ENCODE measurements at regions not wholly inside any gene's neighbourhood (a gene's known extent, or its start where the extent isn't known, plus 50 kb on each side); places are given as distances from the start of the nearest gene placed in this dataset.
"Not testable (repeated sequence)": the region's sequence is repeated elsewhere in the genome, so short reads cannot be mapped to it uniquely, and the experiment has no call there.

DNA sequence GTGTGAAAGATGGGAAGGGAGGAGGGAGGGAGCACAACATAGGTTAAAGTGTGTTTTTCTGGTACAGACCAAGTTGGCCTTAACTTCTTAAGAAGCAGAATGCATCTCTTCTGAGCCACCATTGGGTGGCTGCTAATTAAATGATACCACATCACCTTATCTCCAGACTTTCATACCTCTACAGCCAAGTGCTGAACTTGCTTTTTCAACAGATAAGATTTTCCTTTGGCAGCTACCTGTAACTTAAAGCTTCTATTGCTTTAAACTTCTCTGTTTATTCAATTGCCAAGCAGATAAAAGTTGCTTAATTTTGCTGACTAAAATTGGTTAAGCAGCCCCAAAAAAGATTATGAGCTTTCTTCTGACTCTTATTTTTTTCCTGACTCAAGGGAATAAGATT is 292.4 kb upstream of the SGO1 start:
- H3K4me1 Mint-ChIP-seq = no peaks in the 10 kb centered on the region
- no peak for DNase-seq
- H3K27me3 Mint-ChIP-seq = no peaks in the 10 kb centered on the region
- ChIA-PET CTCF (no interaction called here), POLR2A (no interaction called here)
- no peak overlapping the region for H3K4me3 ChIP-seq (ENCODE audit: low read length)
- no peaks in the 10 kb centered on the region for H3K4me1 ChIP-seq (ENCODE audit: insufficient read depth, low read length)
- H3K9me3 Mint-ChIP-seq = peaks cover 9 to 36% (median 19%) of the 10 kb centered on the region in 5 donors
- H3K27ac ChIP-seq (ENCODE audit: low read depth, low read length) = no peak overlapping the region
- H3K36me3 Mint-ChIP-seq = peaks cover 0 to 4% (median 1%) of the 10 kb centered on the region in 3 donors
- no peaks in the 10 kb centered on the region for H3K27me3 ChIP-seq (ENCODE audit: insufficient read depth, low read length, poor library complexity, severe bottlenecking)
- no peaks in the 10 kb centered on the region for H3K36me3 ChIP-seq (ENCODE audit: insufficient read depth, low read length)
- no peaks in the 10 kb centered on the region for H3K9me3 ChIP-seq (ENCODE audit: low read length)
- H3K4me3 Mint-ChIP-seq = no peak overlapping the region
- no peak overlapping the region for H3K27ac Mint-ChIP-seq

DNA sequence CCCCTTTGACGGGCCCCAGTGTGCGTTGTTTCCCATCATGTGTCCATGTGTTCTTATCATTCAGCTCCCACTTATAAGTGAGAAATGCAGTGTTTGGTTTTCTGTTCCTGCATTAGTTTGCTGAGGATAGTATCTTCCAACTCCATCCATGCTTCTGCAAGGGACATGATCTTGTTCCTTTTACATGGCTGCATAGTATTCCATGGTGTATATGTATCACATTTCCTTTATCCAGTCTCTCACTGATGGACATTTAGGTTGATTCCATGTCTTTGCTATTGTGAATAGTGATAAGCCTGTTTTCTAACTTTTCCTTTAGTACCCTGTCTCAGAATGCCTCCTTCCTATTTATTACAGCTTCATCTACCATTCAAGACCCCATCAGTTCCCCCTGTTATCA is 278.2 kb upstream of the SGO1 start:
- H3K4me3 ChIP-seq (ENCODE audit: low read length); H3K27me3 ChIP-seq (ENCODE audit: insufficient read depth, low read length, poor library complexity, severe bottlenecking); H3K36me3 ChIP-seq (ENCODE audit: insufficient read depth, low read length); CTCF ChIA-PET; H3K4me1 Mint-ChIP-seq; POLR2A ChIA-PET; H3K9me3 ChIP-seq (ENCODE audit: low read length); H3K4me3 Mint-ChIP-seq; DNase-seq; H3K4me1 ChIP-seq (ENCODE audit: insufficient read depth, low read length); H3K27ac Mint-ChIP-seq; H3K27me3 Mint-ChIP-seq; H3K27ac ChIP-seq (ENCODE audit: low read depth, low read length); H3K36me3 Mint-ChIP-seq: not testable (repeated sequence)
- peaks cover 23 to 38% (median 27%) of the 10 kb centered on the region in 5 donors for H3K9me3 Mint-ChIP-seq

DNA sequence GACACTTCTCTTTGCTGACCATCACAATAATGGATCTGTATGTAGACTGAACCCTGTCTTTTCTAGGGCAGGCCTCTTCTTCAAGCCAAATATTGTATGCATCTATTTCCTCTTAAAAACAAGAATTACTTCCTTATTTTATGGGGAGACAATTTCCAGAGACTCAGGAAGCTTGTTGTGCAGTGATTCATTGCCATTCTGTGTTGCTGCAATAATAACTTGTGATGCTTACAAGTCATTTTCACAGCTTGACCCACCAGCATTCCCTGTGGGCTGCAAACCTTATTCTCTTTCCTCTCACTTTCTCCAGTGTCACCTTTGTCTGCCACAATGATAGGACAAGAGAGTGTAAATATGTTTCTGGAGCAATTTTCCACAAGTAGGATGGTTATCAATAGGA is 276.7 kb upstream of the SGO1 start:
- H3K9me3 ChIP-seq (ENCODE audit: low read length) = no peaks in the 10 kb centered on the region
- Mint-ChIP-seq H3K27ac (no peak overlapping the region), H3K9me3 (peaks cover 19 to 42% (median 33%) of the 10 kb centered on the region in 5 donors), H3K4me3 (no peak overlapping the region), H3K4me1 (no peaks in the 10 kb centered on the region), H3K36me3 (peaks cover 0 to 7% (median 7%) of the 10 kb centered on the region in 3 donors), H3K27me3 (peaks cover 0 to 1% of the 10 kb centered on the region in 2 donors)
- POLR2A ChIA-PET = no interaction called here
- no peaks in the 10 kb centered on the region for H3K27me3 ChIP-seq (ENCODE audit: insufficient read depth, low read length, poor library complexity, severe bottlenecking)
- H3K36me3 ChIP-seq (ENCODE audit: insufficient read depth, low read length) = no peaks in the 10 kb centered on the region
- no peak for DNase-seq
- no peaks in the 10 kb centered on the region for H3K4me1 ChIP-seq (ENCODE audit: insufficient read depth, low read length)
- H3K4me3 ChIP-seq (ENCODE audit: low read length) = no peak overlapping the region
- H3K27ac ChIP-seq (ENCODE audit: low read depth, low read length) = no peak overlapping the region
- CTCF ChIA-PET = no interaction called here

DNA sequence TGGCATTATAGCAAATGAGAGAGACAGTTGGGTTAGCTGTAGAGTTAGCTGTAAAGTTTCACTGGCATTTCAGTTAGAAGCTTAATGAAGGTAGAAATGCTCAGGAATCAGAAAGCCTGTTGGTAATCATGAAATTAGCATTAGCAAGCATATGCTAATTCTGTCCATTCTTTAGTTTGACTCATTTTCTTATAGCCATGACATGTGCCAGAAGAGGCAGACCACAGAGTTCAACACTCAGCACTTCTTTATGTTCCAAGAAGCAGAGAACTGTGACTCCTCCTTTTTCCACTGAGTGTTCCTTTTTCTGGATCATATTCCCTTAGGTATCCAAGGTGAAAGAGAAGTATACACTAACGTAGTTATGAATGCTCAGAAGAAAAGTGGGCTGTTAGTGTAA is 276.2 kb upstream of the SGO1 start:
- no peaks in the 10 kb centered on the region for H3K9me3 ChIP-seq (ENCODE audit: low read length)
- Mint-ChIP-seq H3K4me3 (no peak overlapping the region), H3K36me3 (peaks cover 0 to 11% (median 7%) of the 10 kb centered on the region in 3 donors), H3K27ac (no peak overlapping the region), H3K4me1 (no peaks in the 10 kb centered on the region), H3K27me3 (peaks cover 0 to 1% of the 10 kb centered on the region in 2 donors), H3K9me3 (peaks cover 23 to 42% (median 30%) of the 10 kb centered on the region in 5 donors)
- H3K36me3 ChIP-seq (ENCODE audit: insufficient read depth, low read length) = no peaks in the 10 kb centered on the region
- H3K27me3 ChIP-seq (ENCODE audit: insufficient read depth, low read length, poor library complexity, severe bottlenecking) = no peaks in the 10 kb centered on the region
- H3K4me1 ChIP-seq (ENCODE audit: insufficient read depth, low read length) = no peaks in the 10 kb centered on the region
- no peak for DNase-seq
- no peak overlapping the region for H3K27ac ChIP-seq (ENCODE audit: low read depth, low read length)
- H3K4me3 ChIP-seq (ENCODE audit: low read length) = no peak overlapping the region
- ChIA-PET CTCF (no interaction called here), POLR2A (no interaction called here)

DNA sequence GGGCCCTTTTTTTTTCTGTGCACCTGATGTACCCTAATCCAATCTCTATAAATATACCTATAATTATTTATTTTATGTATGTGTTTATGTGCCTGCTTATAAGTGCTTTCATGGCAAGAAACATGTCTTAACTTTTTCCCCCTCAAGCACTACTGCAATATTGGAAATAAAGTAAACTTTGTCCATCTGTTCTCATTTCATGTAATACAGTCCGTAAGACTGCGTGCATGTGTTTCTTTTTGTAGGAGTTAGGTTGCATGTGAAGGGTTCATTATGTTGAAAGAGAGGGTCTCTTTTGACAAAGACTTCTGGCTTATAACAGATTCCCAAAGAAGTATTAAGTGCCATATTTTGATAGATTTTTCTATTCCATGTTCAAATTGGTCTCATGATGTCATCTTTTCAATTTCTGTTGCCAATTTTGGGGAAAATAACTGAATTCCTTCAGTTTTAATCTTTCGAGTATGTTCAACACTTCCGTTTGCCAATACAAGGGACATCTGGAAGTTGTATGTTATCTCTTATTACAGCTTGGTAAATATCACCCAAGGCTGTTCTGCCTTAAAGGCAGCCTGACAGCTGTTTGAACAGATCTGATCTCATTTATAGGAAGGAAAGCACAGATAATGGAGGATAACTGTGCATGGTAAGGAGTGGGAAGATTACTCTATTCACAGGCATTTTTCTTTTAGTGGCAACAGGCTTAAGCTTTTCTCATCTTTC is 273.1 kb upstream of the SGO1 start:
- Mint-ChIP-seq H3K27ac (no peak overlapping the region), H3K4me1 (no peaks in the 10 kb centered on the region), H3K4me3 (no peak overlapping the region), H3K36me3 (peaks cover 0 to 10% (median 7%) of the 10 kb centered on the region in 3 donors), H3K27me3 (peaks cover 0 to 1% of the 10 kb centered on the region in 2 donors), H3K9me3 (peaks cover 22 to 36% (median 26%) of the 10 kb centered on the region in 5 donors)
- CTCF ChIA-PET = no interaction called here
- no peaks in the 10 kb centered on the region for H3K4me1 ChIP-seq (ENCODE audit: insufficient read depth, low read length)
- DNase-seq = no peak
- H3K27me3 ChIP-seq (ENCODE audit: insufficient read depth, low read length, poor library complexity, severe bottlenecking) = no peaks in the 10 kb centered on the region
- no peak overlapping the region for H3K4me3 ChIP-seq (ENCODE audit: low read length)
- POLR2A ChIA-PET = no interaction called here
- no peaks in the 10 kb centered on the region for H3K9me3 ChIP-seq (ENCODE audit: low read length)
- no peaks in the 10 kb centered on the region for H3K36me3 ChIP-seq (ENCODE audit: insufficient read depth, low read length)
- no peak overlapping the region for H3K27ac ChIP-seq (ENCODE audit: low read depth, low read length)

DNA sequence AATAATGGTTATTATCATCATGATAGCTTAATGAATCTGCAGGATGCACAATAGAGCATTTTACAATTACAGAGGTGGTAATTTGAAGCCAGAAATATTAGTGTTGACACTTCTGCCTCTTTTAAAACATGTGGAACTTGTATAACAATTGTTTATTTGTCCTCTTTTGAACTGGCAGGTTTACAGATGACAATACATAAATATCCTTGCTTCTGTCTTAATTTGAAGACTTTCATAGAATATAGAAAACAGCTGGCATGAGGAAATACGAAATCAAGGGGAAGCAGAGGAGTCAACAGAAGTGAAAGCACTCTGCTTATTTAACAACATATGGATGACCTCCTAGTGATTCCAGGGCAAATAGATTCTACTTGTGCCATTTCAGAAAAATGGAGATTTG is 270.5 kb upstream of the SGO1 start:
- Histone ChIP-seq H3K27ac (ENCODE audit: low read depth, low read length) (no peak overlapping the region), H3K4me3 (ENCODE audit: low read length) (no peak overlapping the region), H3K4me1 (ENCODE audit: insufficient read depth, low read length) (no peaks in the 10 kb centered on the region), H3K27me3 (ENCODE audit: insufficient read depth, low read length, poor library complexity, severe bottlenecking) (no peaks in the 10 kb centered on the region), H3K9me3 (ENCODE audit: low read length) (no peaks in the 10 kb centered on the region), H3K36me3 (ENCODE audit: insufficient read depth, low read length) (no peaks in the 10 kb centered on the region)
- Mint-ChIP-seq H3K4me1 (no peaks in the 10 kb centered on the region), H3K27ac (no peak overlapping the region), H3K27me3 (peaks cover 0 to 2% of the 10 kb centered on the region in 2 donors), H3K9me3 (peaks cover 17 to 35% (median 22%) of the 10 kb centered on the region in 5 donors), H3K4me3 (no peak overlapping the region), H3K36me3 (peaks cover 0 to 9% (median 7%) of the 10 kb centered on the region in 3 donors)
- POLR2A ChIA-PET = no interaction called here
- no peak for DNase-seq
- CTCF ChIA-PET = no interaction called here

DNA sequence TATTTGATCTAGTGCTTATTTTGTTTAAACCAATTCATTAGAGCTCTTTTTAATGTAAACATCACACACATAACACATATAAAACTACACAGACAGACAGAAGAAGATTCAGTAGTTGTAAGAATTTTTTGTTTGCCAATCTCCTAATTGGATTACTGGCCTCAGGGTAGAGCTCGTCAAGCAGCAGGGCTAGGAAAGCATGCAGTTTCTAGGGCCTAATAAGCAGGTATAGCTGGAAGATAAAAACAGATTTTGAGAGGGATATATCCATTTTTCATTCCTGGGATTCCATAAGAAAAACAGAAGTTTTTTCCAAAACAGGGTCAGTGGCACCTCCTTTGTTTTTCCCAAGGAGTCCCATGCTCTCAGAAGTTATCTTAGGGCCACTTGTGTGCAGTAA is 265.2 kb upstream of the SGO1 start:
- DNase-seq = no peak
- ChIA-PET POLR2A (no interaction called here), CTCF (no interaction called here)
- Histone ChIP-seq H3K36me3 (ENCODE audit: insufficient read depth, low read length) (no peaks in the 10 kb centered on the region), H3K4me1 (ENCODE audit: insufficient read depth, low read length) (no peaks in the 10 kb centered on the region), H3K9me3 (ENCODE audit: low read length) (no peaks in the 10 kb centered on the region), H3K27ac (ENCODE audit: low read depth, low read length) (no peak overlapping the region), H3K4me3 (ENCODE audit: low read length) (no peak overlapping the region), H3K27me3 (ENCODE audit: insufficient read depth, low read length, poor library complexity, severe bottlenecking) (no peaks in the 10 kb centered on the region)
- H3K27ac Mint-ChIP-seq = no peak overlapping the region
- peaks cover 0 to 2% of the 10 kb centered on the region in 2 donors for H3K27me3 Mint-ChIP-seq
- H3K36me3 Mint-ChIP-seq = no peaks in the 10 kb centered on the region
- H3K4me1 Mint-ChIP-seq = no peaks in the 10 kb centered on the region
- H3K9me3 Mint-ChIP-seq = peaks cover 7 to 28% (median 10%) of the 10 kb centered on the region in 5 donors
- H3K4me3 Mint-ChIP-seq = no peak overlapping the region

DNA sequence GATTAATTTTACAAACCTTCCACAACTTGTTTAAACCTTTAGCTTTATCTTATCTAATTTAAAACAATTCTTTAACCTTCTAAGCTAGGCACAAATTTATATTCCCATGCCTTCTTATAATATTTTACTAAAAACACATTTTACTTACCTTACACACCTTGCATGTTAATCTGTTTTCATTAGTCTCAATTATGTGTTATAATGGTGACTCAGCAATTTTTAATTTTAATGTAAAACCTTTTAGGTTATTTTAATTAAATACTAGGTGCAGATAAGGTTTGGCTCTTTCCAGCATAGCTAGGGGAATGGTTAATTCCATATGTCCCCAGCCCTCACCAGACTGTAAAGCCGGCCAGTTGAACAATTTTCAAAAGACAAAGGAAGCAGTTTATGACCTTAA is 264.6 kb upstream of the SGO1 start:
- Mint-ChIP-seq H3K27me3 (peaks cover 0 to 2% of the 10 kb centered on the region in 2 donors), H3K27ac (no peak overlapping the region), H3K4me3 (no peak overlapping the region), H3K9me3 (peaks cover 7 to 26% (median 10%) of the 10 kb centered on the region in 5 donors), H3K36me3 (no peaks in the 10 kb centered on the region), H3K4me1 (no peaks in the 10 kb centered on the region)
- Histone ChIP-seq H3K27me3 (ENCODE audit: insufficient read depth, low read length, poor library complexity, severe bottlenecking) (no peaks in the 10 kb centered on the region), H3K27ac (ENCODE audit: low read depth, low read length) (no peak overlapping the region), H3K36me3 (ENCODE audit: insufficient read depth, low read length) (no peaks in the 10 kb centered on the region), H3K4me1 (ENCODE audit: insufficient read depth, low read length) (no peaks in the 10 kb centered on the region), H3K4me3 (ENCODE audit: low read length) (no peak overlapping the region), H3K9me3 (ENCODE audit: low read length) (no peaks in the 10 kb centered on the region)
- ChIA-PET CTCF (no interaction called here), POLR2A (no interaction called here)
- no peak for DNase-seq
